MM.1S (cell line): ENCODE measurements at regions not wholly inside any gene's neighbourhood (a gene's known extent, or its start where the extent isn't known, plus 50 kb on each side); places are given as distances from the start of the nearest gene placed in this dataset.

ENCODE experiments used
- DNase-seq: peaks from one replicate; pipeline ENCODE4 v3.0.0-alpha.2; 2015
- H2AFZ ChIP-seq: fragments of 300-600 bp; sonication (generic); 2 replicates; pipeline ENCODE4 v1.6.0; 2016; ENCODE audit warnings: antibody characterized with exemption, low read length
- H3F3A ChIP-seq: fragments of 300-600 bp; sonication (generic); 2 replicates; pipeline ENCODE4 v1.6.1; 2016; ENCODE audit warnings: mild to moderate bottlenecking, antibody characterized with exemption, low read length, moderate library complexity, mixed read lengths; ENCODE audit not compliant: insufficient read depth
- H3K27ac ChIP-seq: fragments of 300-600 bp; sonication (generic); 2 replicates; pipeline ENCODE4 v1.5.1; 2016; ENCODE audit warnings: mild to moderate bottlenecking, low read length
- H3K27me3 ChIP-seq: fragments of 300-600 bp; sonication (generic); replicated peaks from 2 replicates; pipeline ENCODE4 v1.6.0; 2016; ENCODE audit warnings: low read length; ENCODE audit not compliant: insufficient read depth
- H3K36me3 ChIP-seq: fragments of 300-600 bp; sonication (generic); replicated peaks from 2 replicates; pipeline ENCODE4 v1.6.1; 2016; ENCODE audit warnings: mild to moderate bottlenecking, low read length, mixed read lengths; ENCODE audit not compliant: insufficient read depth
- H3K4me1 ChIP-seq: fragments of 300-600 bp; sonication (generic); 2 replicates; pipeline ENCODE4 v1.6.1; 2016; ENCODE audit warnings: low read length, mixed read lengths
- H3K4me2 ChIP-seq: fragments of 300-600 bp; sonication (generic); 2 replicates; pipeline ENCODE4 v1.6.0; 2016; ENCODE audit warnings: low read depth, low read length
- H3K4me3 ChIP-seq: fragments of 300-600 bp; sonication (generic); 2 replicates; pipeline ENCODE4 v1.5.1; 2016; ENCODE audit warnings: low read length, mixed read lengths
- H3K79me2 ChIP-seq: fragments of 300-600 bp; sonication (generic); 2 replicates; pipeline ENCODE4 v1.6.1; 2016; ENCODE audit warnings: mixed run types, low read length, mixed read lengths
- H3K9ac ChIP-seq: fragments of 300-600 bp; sonication (generic); 2 replicates; pipeline ENCODE4 v1.6.1; 2016; ENCODE audit warnings: low read length, mixed read lengths
- H3K9me2 ChIP-seq: fragments of 300-600 bp; sonication (generic); replicated peaks from 2 replicates; pipeline ENCODE4 v1.6.1; 2016; ENCODE audit warnings: mild to moderate bottlenecking, low read length, mixed read lengths; ENCODE audit not compliant: insufficient read depth
- H3K9me3 ChIP-seq: fragments of 300-600 bp; sonication (generic); replicated peaks from 2 replicates; pipeline ENCODE4 v1.6.1; 2016; ENCODE audit warnings: mild to moderate bottlenecking, low read length, mixed read lengths; ENCODE audit not compliant: insufficient read depth
- H4K20me1 ChIP-seq: fragments of 300-600 bp; sonication (generic); 2 replicates; pipeline ENCODE4 v1.6.1; 2016; ENCODE audit warnings: mild to moderate bottlenecking, low read length, moderate library complexity, mixed read lengths; ENCODE audit not compliant: insufficient read depth
- CTCF ChIP-seq: fragments of 300-600 bp; sonication (generic); IDR thresholded peaks from 2 replicates; pipeline ENCODE4 v1.5.1; 2016; ENCODE audit warnings: antibody characterized with exemption, low read length, mixed read lengths
- EZH2 ChIP-seq: fragments of 300-600 bp; sonication (generic); optimal IDR thresholded peaks from 2 replicates; pipeline ENCODE3; 2017; ENCODE audit warnings: low read depth, mild to moderate bottlenecking, antibody characterized with exemption, low read length, mixed read lengths
- EZH2phosphoT487 ChIP-seq: fragments of 300-600 bp; sonication (generic); IDR thresholded peaks from 2 replicates; pipeline ENCODE4 v1.6.1; 2018; ENCODE audit warnings: antibody characterized with exemption, low read length

- H3K79me2 ChIP-seq, result no peaks in the 10 kb centered on the region
- TF ChIP-seq CTCF, result no peak
- TF ChIP-seq EZH2phosphoT487, result no peak
- no peak for TF ChIP-seq EZH2
- H3K27ac ChIP-seq, result no peak overlapping the region
- no peak overlapping the region for H3K9ac ChIP-seq
- no peaks in the 10 kb centered on the region for H4K20me1 ChIP-seq
- no peaks in the 10 kb centered on the region for H3K9me2 ChIP-seq
- H3K36me3 ChIP-seq, result no peaks in the 10 kb centered on the region
- H3K4me1 ChIP-seq, result no peaks in the 10 kb centered on the region
- H3F3A ChIP-seq, result no peaks in the 10 kb centered on the region
- no peak for DNase-seq
- no peak overlapping the region for H3K4me3 ChIP-seq
- H2AFZ ChIP-seq, result no peak overlapping the region
- no peaks in the 10 kb centered on the region for H3K9me3 ChIP-seq
- H3K27me3 ChIP-seq, result no peaks in the 10 kb centered on the region
- H3K4me2 ChIP-seq, result no peak overlapping the region
These were observed 128.6 kb upstream of the NPY2R start for GRCh38 chr4:155079871-155080270.

- no peak for DNase-seq
- H3F3A ChIP-seq, result no peaks in the 10 kb centered on the region
- no peak overlapping the region for H3K4me3 ChIP-seq
- H3K4me1 ChIP-seq, result no peaks in the 10 kb centered on the region
- H3K27ac ChIP-seq, result no peak overlapping the region
- H3K36me3 ChIP-seq, result no peaks in the 10 kb centered on the region
- H3K4me2 ChIP-seq, result no peak overlapping the region
- H3K9ac ChIP-seq, result no peak overlapping the region
- no peaks in the 10 kb centered on the region for H3K9me2 ChIP-seq
- no peak for TF ChIP-seq EZH2
- TF ChIP-seq CTCF, result no peak
- no peak for TF ChIP-seq EZH2phosphoT487
- no peaks in the 10 kb centered on the region for H3K79me2 ChIP-seq
- no peaks in the 10 kb centered on the region for H3K9me3 ChIP-seq
- no peaks in the 10 kb centered on the region for H4K20me1 ChIP-seq
- no peak overlapping the region for H2AFZ ChIP-seq
- no peaks in the 10 kb centered on the region for H3K27me3 ChIP-seq
These were observed 127.2 kb upstream of the NPY2R start for GRCh38 chr4:155081222-155081621.

- no peak overlapping the region for H3K4me3 ChIP-seq
- no peaks in the 10 kb centered on the region for H3K9me2 ChIP-seq
- no peak for TF ChIP-seq CTCF
- no peak for TF ChIP-seq EZH2phosphoT487
- no peak for TF ChIP-seq EZH2
- no peak overlapping the region for H2AFZ ChIP-seq
- H3K9me3 ChIP-seq, result no peaks in the 10 kb centered on the region
- H3K79me2 ChIP-seq, result no peaks in the 10 kb centered on the region
- no peak overlapping the region for H3K4me2 ChIP-seq
- H3K27ac ChIP-seq, result no peak overlapping the region
- no peaks in the 10 kb centered on the region for H4K20me1 ChIP-seq
- no peak for DNase-seq
- no peaks in the 10 kb centered on the region for H3K36me3 ChIP-seq
- H3K9ac ChIP-seq, result no peak overlapping the region
- no peaks in the 10 kb centered on the region for H3F3A ChIP-seq
- H3K4me1 ChIP-seq, result no peaks in the 10 kb centered on the region
- no peaks in the 10 kb centered on the region for H3K27me3 ChIP-seq
These were observed 122.4 kb upstream of the NPY2R start for GRCh38 chr4:155085843-155086530.
